Stimulated activated naive CD4-positive, alpha-beta T cell treated with Interleukin-2 at 50 U/mL for 16 hours (primary cell): ENCODE measurements at regions not wholly inside any gene's neighbourhood (a gene's known extent, or its start where the extent isn't known, plus 50 kb on each side); places are given as distances from the start of the nearest gene placed in this dataset.

ENCODE experiments used
- DNase-seq: peaks from one replicate; lab custom pipeline; 2025; lab: John Stamatoyannopoulos, UW

DNA sequence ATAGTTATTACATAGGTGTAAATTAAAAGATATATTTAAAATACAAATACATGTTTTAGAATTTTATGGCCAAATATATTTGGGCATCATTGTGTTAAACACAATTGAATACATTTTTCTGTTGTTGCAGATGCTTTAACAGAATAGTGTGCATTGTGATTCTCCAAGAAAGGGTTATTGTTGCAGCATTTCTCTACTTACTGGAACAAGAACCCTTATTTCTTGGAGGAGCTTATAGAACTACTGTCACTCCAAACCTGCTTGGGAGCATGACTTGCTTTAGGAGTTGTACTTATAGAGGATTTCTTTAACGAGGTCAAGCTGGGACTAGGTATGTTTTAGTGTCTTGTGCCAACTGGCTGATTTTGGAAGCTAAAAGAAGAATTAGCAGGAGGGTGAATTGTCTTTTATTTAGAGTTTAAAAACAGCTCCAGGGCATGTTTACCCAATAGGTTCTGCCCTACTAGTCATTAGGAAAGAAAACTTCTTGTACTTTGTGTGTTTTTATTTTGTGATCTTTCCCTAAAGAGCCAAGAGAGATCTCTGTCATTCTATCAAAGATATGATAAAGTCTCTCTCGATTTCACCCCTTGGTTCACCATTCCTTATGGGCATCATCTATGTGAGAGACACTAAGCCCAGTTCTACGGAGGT is 279.8 kb upstream of the SALL1 start:
- no peak for DNase-seq

DNA sequence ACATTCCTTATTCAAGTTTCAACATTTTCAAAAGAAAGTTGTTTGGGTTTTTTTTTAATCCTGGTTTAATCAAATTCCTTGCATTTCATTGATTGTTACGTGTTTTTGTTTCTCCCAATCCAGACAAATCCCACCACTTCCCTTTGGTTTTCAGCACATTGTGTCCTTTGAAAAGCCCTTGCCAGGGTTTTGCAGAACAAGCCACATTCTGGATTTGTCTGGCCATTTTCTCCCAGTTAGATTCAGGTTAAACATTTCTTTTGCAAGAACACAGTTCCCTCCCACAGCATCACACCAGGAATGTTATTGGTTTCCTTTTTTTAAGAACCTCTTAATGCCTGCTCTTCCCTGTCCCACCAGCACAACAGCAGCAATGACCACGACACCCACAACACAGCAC is 278.0 kb upstream of the SALL1 start:
- DNase-seq = no peak

DNA sequence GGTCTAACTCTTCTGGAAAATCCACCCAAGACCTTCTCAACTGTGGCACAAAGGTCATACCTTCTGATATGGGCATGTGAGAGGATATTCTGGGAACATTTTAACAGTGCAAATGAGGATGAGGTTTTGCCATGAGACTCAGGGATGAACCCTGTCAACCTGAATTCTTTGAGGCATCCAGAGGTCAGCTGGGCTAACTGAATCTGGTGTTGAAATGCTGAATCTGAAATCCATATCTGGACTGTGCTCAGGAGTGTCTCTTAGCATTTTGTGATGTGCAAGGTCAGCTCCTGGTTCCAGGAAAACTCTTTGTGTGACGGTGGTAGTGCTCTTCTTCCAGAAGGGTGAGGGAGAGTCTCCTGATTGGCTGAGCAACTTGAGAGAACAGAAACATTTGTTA is 276.0 kb upstream of the SALL1 start:
- no peak for DNase-seq

DNA sequence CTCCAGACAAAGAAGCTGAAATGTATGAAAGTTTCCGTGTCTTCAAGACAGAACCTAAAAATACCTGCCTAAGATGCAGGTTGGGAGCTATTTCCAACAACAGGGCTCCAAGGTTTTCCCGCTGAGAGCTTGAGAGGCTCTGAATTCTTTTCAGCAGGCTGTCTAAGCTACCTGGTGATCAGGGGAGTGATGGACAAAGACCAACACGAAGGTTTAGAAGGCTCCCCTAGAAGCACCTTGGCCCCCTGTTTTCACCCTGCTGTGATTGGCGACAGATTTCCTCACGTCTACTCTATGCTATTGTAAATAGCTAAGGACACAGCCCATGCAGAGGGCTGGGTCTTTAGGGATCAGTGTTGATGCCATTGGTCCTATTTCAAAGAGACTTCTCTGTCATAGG is 275.2 kb upstream of the SALL1 start:
- DNase-seq = no peak

DNA sequence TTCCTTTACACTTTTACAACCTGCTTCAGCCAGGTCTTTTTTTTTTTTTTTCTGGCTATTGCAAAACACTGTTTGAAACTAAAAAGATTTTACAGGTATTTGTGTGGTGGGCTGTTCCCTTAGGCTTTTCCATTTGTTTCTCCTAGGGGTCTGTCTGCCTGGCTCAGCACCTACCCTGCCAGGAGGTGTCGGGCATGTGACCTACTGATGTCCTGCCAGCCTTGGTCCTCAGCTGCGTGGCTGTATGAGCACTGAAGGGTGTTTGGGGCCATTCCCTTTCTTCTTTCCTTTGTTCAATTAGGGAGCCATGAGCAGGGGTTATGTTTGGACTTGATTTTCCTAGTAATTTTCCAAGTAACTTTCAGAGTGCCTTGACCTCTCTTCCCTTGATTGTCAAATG is 269.2 kb upstream of the SALL1 start:
- DNase-seq = no peak

DNA sequence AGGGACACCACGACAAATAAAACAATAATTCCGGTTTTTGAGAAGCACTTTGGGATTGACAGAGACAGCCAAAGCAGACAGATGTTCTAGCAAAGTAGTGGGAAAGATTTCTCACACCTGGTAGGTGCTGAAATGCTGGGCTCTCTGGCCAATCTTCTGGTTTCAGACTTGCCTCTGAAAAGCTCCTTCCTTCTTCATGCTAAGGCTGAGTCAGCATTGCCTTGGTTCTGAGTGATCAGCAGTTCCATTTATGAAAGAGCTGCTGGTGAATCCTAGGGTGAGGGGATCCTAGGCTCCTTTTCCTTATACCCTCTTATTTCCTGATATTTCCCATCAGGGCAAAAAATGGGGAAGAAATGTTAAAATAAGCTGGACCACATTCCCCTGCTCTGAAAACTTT is 268.7 kb upstream of the SALL1 start:
- no peak for DNase-seq

DNA sequence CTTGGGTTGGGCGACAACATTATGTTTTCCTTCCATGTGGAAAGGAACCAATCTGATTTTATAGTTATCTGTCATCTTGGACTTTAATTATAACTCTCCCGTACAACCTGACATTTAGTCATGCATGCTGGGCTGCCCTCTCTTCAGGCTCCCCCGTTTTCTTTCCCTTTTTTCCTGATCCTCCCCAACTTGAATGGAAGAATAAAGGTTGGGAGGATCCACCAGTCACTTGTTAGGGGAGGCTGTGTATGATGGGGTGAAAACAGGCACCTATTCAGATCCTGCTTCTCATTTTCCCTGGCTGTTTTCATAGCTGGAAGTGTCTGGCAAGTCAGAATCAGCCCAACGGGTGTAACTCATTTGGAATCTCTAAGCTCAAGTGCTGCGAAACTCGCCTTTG is 267.2 kb upstream of the SALL1 start:
- no peak for DNase-seq

DNA sequence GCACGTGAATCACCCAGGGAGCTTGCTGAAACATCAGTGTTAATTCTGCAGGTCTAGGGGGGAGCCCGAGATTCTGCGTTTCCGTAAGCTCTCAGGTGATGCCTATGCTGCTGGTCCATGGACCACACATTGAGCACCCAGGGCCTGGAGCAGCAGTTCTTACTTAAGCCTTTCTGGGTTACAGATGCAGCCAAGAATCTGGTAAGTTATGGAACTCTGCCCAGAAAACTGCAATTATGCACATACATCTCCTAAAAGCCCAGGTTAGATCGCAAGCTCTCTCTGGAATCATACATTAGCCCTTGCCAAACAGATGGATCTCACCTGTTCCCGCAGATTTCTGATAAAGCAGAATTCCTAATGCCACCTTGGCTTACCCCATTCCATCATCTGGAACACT is 265.9 kb upstream of the SALL1 start:
- no peak for DNase-seq

DNA sequence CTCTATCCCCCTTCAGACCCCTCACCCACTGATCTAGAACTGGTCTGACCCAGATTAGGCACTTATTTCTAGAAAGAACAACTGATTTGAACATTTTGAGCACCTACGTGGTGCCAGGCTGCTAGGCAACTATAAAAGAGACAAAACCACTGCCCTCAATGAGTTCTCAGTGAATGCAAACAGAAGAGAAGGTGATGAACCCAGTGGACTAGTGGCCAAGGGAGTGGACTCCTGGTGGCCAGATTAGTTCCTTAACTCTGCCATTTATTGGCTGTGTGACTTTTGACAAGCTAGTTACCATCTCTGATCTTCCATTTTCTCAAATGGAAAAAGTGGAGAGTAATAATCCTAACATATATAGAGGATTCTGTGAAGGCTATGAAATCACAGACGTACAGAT is 259.1 kb upstream of the SALL1 start:
- DNase-seq = no peak

DNA sequence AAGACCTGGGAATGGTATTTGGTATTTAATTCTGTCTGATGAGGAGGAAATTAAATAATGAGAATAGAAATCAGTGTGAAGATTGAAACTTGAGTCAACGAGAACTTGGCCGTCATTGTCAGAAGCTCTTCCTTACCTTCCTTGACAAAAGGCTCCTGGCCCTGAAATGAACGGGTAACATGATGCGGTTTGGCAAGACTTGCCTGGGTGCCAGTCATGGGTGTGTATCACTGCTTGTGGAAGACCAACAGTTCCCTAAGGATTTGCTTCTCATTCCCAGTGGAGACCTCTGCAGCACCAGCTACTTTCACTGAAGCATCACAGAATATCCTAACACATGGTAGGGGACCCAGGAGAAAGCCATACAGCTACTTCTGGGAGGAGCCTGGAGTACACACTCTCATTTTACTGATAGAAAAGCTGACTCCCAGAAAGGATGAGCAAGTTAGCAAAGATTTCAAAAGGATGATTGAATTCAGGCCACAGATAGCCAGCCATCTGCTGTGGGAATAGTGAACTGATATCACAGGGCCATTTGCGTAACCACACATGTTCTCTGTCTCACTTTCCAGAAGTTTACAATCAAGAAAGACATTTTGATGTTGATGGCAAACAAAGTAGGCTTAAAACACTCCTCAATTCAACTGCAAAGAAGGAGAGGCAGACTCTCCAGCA is 258.1 kb upstream of the SALL1 start:
- no peak for DNase-seq

DNA sequence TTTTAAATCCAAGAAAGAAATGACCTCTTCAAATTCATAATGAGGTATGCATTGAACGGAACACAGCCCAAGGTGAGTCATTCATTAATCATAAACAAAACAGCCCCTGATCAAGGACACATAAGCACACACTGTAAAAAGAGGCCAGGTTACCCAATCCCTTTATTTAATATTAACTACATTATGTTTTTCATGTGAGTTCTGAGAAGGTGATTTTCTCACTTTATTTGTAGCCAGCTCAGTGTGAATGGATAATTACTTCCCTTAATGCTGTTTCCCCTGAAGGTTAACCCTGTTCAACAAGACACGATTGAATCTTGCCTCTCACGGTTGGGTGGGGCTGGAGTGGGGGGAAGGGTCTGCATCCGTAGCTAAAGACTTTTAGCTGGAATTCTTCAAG is 257.3 kb upstream of the SALL1 start:
- no peak for DNase-seq

DNA sequence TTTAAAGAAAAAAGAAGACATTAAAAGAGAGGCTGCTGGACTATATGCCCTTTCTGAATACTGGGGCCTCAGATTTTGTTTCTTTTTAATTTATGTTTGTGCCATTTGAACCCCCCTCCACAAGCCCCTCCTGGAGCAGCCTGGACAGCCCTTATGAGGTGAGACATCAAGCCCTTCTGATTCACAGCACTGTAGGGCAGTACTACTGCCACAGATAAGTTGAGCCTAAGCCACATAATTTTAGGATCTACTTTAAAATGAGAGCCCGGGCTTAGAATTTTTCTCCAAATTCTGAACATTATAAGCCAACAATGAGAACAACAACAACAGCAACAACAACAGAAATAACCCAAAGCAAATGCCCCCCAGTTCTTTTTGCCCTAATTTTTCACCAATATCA is 256.9 kb upstream of the SALL1 start:
- no peak for DNase-seq

DNA sequence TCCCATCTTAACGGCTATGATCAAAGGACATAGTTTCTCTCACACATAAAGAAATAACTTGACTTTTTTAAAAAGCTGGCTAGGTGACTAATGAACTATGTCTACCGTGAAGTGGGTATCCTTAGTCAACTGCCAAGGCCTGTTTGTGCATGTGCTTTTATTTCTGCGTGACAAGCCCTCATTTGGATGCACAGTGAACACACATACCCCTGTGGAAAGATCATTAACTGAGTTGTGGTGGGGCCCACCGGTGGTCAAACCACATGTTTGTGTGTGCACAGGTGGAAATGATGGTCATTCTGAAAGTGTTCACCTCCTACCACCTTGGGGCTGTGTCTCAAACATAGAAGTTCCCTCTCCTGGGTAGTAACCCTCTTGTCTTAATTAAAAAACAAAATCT is 256.1 kb upstream of the SALL1 start:
- no peak for DNase-seq

DNA sequence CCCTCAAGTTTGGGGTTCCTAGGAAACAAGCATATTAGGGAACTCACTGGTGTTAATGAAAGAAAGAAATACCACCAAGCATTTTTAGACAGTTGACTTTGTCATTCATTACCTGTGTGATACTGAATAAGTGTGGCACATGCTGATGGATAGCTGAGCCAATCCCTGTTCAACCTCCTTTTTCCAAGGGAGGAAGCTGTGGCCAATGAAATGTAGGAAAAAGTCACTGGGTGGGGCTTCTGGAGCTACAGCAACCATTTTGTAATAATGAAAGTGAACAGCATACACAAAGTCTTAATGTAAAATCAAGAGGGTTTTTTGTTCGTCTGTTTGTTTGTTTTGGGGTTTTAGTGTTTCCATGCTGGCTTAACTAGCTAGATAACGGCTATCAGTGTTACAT is 254.3 kb upstream of the SALL1 start:
- no peak for DNase-seq

DNA sequence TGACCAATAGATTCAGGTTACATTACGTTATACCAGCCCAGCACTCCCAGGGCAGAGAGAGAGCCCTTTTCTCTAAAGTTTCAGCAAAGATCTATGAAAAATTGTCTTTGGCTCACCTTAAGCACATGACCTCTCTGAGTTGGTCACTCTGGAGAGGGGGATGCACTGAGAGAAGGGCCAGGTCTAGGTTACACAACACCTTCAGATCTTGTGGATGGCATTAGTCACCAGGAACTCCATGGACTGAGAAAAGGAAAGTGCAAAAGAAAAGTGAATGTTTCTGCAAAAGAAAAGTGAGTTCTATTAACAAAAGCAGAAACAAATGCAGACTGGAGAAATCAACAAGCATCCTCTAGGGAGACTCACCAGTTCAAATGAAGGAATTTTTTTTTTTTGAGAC is 253.3 kb upstream of the SALL1 start:
- DNase-seq = no peak

DNA sequence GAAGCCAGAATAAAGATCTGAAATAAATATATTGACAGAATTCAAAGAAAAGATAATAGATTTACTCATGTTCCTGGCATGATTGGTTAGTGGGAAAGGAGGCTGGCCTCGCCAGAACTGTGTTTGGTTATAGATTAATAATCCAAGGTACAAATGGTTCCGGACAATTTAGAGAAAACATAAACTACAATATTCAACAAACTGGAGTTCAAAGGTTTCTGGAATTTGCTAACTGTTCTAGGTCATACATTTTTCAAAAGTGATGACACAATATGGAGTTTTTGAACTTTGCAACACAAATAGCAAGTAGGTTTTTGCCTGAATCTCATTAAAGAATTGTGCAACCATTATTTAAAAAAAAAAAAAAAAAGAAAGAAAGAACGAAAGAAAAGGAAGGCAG is 251.7 kb upstream of the SALL1 start:
- no peak for DNase-seq

DNA sequence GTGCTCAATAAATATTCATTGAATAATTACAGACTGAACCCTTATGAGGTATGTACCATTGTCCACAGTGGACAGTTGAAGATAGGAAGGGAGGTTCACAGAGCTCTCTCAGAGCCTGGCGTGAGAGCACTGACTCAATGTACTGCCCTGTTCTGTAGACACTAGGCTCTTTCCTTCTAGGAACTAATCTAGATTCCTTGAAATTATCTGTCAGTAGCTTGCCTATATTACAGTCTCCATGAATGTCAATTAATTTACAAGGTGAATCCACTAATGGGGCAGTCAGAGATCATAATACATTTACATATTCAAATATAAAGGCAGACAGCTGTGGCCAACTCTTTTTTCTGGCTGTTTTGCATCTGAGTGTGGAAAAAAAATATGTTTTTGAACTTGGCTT is 251.2 kb upstream of the SALL1 start:
- no peak for DNase-seq

DNA sequence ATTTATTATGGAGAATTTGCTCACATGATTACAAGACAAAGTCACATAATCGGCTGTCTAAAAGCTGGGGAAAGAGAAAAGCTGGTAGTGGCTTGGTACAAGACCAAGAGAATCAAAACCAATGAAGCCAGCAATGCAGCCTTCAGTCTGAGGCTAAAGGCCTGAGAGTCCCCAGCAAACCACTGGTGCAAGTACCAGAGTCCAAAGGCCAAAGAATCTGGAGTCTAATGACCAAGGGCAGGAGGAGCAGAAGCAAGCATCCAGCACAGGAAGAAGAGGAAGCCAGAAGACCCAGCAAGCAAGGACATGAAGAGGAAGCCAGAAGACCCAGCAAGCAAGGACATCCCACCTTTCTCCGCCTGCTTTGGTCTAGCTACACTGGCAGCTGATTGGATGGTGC is 250.6 kb upstream of the SALL1 start:
- DNase-seq = no peak

DNA sequence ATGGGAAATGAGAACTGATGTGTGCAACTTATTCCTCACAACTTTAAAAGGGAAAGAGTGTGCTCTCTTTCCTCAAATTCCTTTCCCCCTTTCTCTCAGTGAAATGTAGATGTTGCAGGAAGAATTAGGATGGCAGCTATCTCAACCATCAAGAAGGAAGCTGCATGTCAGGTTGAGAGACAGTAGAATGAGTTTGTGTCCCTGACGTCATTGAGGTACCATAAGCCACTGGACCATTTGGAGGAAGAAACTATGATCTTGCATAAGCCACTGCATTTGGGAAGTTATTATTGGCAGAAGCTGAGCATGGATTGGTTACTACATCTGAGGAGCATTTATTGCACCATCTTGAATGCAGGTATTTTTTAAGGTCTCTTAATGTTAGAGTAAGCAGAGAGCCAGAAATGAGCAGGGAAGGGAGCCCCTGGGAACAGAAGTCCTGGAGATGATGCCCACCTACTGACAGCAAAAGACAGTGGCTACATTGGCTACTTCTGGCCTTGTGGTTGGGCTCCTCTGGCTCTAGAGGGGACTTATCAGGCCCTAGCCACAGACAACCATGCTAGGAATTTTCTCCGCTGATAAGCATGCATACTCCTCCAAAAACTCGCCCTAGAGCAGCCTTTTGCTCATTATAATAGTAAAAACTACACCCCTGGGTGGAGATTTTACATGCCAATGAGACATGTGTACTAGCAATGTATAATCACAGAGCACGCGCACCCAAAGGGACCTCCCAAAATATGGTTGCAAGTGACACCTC is 249.0 kb upstream of the SALL1 start:
- DNase-seq = no peak

DNA sequence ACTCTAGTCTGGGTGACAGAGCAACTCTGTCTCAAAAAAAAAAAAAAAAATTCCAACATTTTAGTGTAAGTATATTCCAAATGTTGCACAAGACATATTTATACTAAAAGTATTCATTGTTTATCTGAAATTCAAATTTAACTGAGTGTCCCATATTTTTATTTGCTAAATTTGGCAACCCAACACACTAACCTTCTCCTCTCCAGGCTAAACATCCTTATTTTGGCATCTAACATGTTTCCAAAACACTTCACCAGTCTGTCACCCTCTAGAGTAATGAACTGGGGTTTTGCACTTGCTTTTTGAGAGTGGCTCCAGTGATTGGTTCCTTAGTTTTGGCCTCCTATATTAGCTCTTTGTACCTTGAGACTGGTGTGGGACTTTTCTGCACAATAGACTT is 243.4 kb upstream of the SALL1 start:
- no peak for DNase-seq

DNA sequence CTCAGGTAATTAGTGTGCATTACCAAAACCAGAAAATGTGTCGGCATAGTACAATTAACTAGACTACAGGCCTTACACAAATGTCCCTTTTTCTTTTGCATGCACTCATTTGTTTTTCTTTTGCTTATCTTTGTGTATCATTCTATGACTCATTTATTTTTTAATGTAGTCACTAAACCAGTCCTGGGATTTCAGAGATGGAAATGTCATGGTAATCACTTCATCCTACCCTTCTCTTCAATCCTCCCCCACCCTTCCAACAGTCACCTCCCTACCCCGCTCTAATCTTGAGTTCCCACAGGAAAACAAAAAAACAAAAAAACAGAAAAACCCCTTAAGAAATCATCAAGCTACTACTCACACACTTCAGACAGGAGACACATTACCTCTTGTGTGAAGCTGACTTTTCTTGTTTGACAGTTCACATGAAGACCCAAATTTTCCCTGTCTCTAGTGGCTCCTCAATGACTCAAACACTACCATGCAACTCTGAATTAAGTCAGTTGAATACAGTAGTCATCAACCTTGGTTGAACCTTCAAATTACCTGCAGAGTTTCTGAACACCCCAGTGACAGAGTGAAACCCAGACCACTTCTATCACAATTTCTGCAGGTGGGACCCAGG is 242.4 kb upstream of the SALL1 start:
- no peak for DNase-seq

DNA sequence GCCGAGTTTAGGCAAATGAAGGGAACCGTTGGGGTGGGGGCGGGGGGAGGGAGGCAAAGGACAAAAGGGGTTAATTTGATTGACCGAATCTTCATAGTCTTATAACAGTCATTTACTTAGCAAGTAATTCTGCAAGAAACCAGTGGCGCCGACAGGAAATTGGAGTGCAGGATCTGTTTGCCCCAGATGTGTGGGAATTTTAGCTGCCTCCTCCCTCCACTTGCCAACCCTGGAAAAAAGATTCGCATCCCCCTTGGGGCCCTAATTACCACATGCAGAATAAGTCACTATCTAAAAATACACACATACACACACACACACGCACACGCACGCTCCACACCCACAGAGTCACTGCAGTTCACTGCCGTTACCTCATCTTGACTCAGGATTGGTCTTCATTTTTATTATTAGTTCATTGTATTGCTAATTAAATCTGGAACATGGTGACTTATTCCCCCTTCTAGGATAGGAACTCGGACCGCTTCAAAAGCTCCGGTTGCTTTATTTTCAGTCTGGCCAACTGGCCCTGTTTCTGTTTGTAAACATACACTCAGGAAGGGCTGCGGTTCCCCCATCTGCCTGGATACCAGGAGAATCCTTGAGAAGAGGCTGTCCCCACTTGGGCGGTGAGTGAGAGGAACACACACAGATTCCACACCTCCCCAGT is 241.6 kb upstream of the SALL1 start:
- no peak for DNase-seq
